WTC11 (cell line): ENCODE measurements at regions not wholly inside any gene's neighbourhood (a gene's known extent, or its start where the extent isn't known, plus 50 kb on each side); places are given as distances from the start of the nearest gene placed in this dataset.

Experiments used
- ATAC-seq: fragments of 200-7000 bp; cut with Tn5 transposase; 2 replicates; pipeline ENCODE4 v1.10.0; 2021; ENCODE audit warnings: mild to moderate bottlenecking, moderate library complexity
- CTCF ChIA-PET: fragments of 300-600 bp; sonication (Branson Sonifier 250); formaldehyde crosslinking; loops from one replicate; lab custom pipeline; 2021; ENCODE audit warnings: antibody characterized with exemption; lab: Charles Lee
- POLR2A ChIA-PET: fragments of 350-600 bp; sonication (Branson Sonifier 250); formaldehyde crosslinking; loops from one replicate; lab custom pipeline; 2021; ENCODE audit warnings: antibody characterized with exemption; lab: Charles Lee
- DNase-seq: peaks from one replicate; pipeline ENCODE4 v3.0.0; 2021; ENCODE audit warnings: low spot score
- H3K27ac Mint-ChIP-seq: 2 replicates; pipeline ENCODE4 v1.8.0; 2021; ENCODE audit warnings: mixed read lengths
- H3K27me3 Mint-ChIP-seq: 2 replicates; pipeline ENCODE4 v1.8.0; 2021; ENCODE audit warnings: low read depth, mild to moderate bottlenecking, moderate library complexity, mixed read lengths
- H3K36me3 Mint-ChIP-seq: 2 replicates; pipeline ENCODE4 v1.8.0; 2021; ENCODE audit warnings: mixed read lengths
- H3K4me1 Mint-ChIP-seq: 2 replicates; pipeline ENCODE4 v1.8.0; 2022; ENCODE audit warnings: mixed read lengths
- H3K4me3 Mint-ChIP-seq: 2 replicates; pipeline ENCODE4 v1.8.0; 2021; ENCODE audit warnings: mild to moderate bottlenecking, moderate library complexity, mixed read lengths
- H3K9me3 Mint-ChIP-seq: 2 replicates; pipeline ENCODE4 v1.8.0; 2021; ENCODE audit warnings: mixed read lengths
- GTF2I ChIP-seq: fragments of 250-450 bp; sonication (Bioruptor Pico); conservative IDR thresholded peaks from 2 replicates; pipeline ENCODE4 v1.4.0; 2021; ENCODE audit warnings: mild to moderate bottlenecking
- JAZF1 ChIP-seq: fragments of 250-450 bp; sonication (Bioruptor Pico); IDR thresholded peaks from 2 replicates; pipeline ENCODE4 v1.9.0; 2021; ENCODE audit warnings: moderate library complexity, mild to moderate bottlenecking, inconsistent platforms
- SP1 ChIP-seq: sonication (generic); formaldehyde crosslinking; conservative IDR thresholded peaks from 2 replicates; pipeline ENCODE4 v1.8.1; 2022; ENCODE audit warnings: missing genetic modification reagents
- TEAD1 ChIP-seq: sonication (generic); formaldehyde crosslinking; IDR thresholded peaks from 2 replicates; pipeline ENCODE4 v1.8.0; 2022; ENCODE audit warnings: mild to moderate bottlenecking, missing genetic modification reagents
- TF ChIP-seq, protein P1 (sequence below): sonication (generic); formaldehyde crosslinking; IDR thresholded peaks from 2 replicates; pipeline ENCODE4 v1.8.1; 2022; ENCODE audit warnings: missing genetic modification reagents, borderline replicate concordance
- TF ChIP-seq, protein P2 (sequence below): sonication (generic); formaldehyde crosslinking; IDR thresholded peaks from 2 replicates; pipeline ENCODE4 v1.8.0; 2023; ENCODE audit warnings: mild to moderate bottlenecking, missing genetic modification reagents
- TF ChIP-seq, protein P3 (sequence below): sonication (generic); formaldehyde crosslinking; IDR thresholded peaks from 2 replicates; pipeline ENCODE4 v1.8.0; 2022; ENCODE audit warnings: mild to moderate bottlenecking, missing genetic modification reagents
- TF ChIP-seq, protein P4 (sequence below): fragments of 250-450 bp; sonication (Bioruptor Pico); IDR thresholded peaks from 2 replicates; pipeline ENCODE4 v2.1.2; 2022; ENCODE audit warnings: mild to moderate bottlenecking, moderate library complexity
- TF ChIP-seq, protein P5 (sequence below): sonication (generic); formaldehyde crosslinking; IDR thresholded peaks from 2 replicates; pipeline ENCODE4 v1.8.1; 2022; ENCODE audit warnings: mild to moderate bottlenecking, moderate library complexity, missing genetic modification reagents
- TF ChIP-seq, protein P6 (sequence below): sonication (generic); formaldehyde crosslinking; IDR thresholded peaks from 2 replicates; pipeline ENCODE4 v1.8.0; 2023; ENCODE audit warnings: missing genetic modification reagents
- TF ChIP-seq, protein P7 (sequence below): sonication (generic); formaldehyde crosslinking; IDR thresholded peaks from 2 replicates; pipeline ENCODE4 v1.8.1; 2023; ENCODE audit warnings: mild to moderate bottlenecking, missing genetic modification reagents, borderline replicate concordance

DNA sequence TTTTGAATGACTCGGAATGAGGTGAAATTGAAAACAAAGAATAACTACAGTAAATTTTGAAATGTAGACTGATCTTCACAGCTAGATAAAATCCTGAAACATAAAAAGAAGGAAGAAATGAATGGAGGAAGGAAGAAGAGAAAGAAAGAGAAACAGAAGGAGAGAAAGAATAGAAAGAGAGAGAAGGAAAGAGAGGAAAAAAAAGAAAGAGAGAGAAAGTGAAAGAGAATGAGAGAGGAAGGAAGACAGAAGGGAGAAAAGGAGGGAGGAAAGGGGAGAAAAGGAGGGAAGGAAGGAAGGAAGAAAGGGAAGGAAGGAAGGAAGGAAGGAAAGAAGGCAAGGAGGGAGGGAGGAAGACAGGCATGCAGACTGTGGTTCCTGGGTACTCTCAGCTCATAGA is 982.6 kb downstream of the BCL11A start:
- ChIA-PET CTCF (no interaction called here), POLR2A (no interaction called here)
- Mint-ChIP-seq H3K4me1 (peaks cover 8% of the 10 kb centered on the region; the same call in 1 of the 2 replicates), H3K4me3 (no peak overlapping the region), H3K27me3 (no peaks in the 10 kb centered on the region; the same call in 1 of the 2 replicates), H3K27ac (no peak overlapping the region), H3K9me3 (no peaks in the 10 kb centered on the region), H3K36me3 (no peaks in the 10 kb centered on the region)
- TF ChIP-seq, protein P1, sequence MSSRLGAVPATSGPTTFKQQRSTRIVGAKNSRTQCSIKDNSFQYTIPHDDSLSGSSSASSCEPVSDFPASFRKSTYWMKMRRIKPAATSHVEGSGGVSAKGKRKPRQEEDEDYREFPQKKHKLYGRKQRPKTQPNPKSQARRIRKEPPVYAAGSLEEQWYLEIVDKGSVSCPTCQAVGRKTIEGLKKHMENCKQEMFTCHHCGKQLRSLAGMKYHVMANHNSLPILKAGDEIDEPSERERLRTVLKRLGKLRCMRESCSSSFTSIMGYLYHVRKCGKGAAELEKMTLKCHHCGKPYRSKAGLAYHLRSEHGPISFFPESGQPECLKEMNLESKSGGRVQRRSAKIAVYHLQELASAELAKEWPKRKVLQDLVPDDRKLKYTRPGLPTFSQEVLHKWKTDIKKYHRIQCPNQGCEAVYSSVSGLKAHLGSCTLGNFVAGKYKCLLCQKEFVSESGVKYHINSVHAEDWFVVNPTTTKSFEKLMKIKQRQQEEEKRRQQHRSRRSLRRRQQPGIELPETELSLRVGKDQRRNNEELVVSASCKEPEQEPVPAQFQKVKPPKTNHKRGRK (CRISPR knock-in tag), result peak; percentile 52; the same call in 1 of the 2 replicates
- TF ChIP-seq, protein P2, sequence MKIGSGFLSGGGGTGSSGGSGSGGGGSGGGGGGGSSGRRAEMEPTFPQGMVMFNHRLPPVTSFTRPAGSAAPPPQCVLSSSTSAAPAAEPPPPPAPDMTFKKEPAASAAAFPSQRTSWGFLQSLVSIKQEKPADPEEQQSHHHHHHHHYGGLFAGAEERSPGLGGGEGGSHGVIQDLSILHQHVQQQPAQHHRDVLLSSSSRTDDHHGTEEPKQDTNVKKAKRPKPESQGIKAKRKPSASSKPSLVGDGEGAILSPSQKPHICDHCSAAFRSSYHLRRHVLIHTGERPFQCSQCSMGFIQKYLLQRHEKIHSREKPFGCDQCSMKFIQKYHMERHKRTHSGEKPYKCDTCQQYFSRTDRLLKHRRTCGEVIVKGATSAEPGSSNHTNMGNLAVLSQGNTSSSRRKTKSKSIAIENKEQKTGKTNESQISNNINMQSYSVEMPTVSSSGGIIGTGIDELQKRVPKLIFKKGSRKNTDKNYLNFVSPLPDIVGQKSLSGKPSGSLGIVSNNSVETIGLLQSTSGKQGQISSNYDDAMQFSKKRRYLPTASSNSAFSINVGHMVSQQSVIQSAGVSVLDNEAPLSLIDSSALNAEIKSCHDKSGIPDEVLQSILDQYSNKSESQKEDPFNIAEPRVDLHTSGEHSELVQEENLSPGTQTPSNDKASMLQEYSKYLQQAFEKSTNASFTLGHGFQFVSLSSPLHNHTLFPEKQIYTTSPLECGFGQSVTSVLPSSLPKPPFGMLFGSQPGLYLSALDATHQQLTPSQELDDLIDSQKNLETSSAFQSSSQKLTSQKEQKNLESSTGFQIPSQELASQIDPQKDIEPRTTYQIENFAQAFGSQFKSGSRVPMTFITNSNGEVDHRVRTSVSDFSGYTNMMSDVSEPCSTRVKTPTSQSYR, result no peak
- no peak for DNase-seq
- ATAC-seq, result no peak

DNA sequence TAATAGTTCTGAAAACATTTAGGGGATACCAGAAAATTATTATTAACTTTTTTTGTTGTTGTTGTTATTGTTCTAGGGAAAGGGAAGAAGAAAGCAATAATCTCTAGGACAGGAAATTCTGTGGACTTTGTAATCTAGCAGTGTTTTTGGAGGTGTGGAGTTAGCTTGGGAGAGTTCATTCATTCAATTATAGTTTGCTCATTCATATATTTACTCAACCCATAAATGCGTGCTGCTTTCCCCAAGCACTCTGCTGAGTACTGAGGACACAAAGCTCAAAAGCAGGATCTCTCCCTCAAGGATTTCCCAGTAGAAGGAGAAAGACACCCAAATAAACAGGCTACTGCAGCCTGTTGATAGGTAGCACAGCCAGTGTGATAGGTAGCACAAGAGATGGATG is 984.3 kb downstream of the BCL11A start:
- Mint-ChIP-seq H3K36me3 (no peaks in the 10 kb centered on the region), H3K27ac (no peak overlapping the region), H3K4me3 (no peak overlapping the region), H3K9me3 (no peaks in the 10 kb centered on the region), H3K27me3 (no peaks in the 10 kb centered on the region; the same call in 1 of the 2 replicates), H3K4me1 (peaks cover 8% of the 10 kb centered on the region; the same call in 1 of the 2 replicates)
- TF ChIP-seq, protein P2, result no peak
- TF ChIP-seq, protein P3, sequence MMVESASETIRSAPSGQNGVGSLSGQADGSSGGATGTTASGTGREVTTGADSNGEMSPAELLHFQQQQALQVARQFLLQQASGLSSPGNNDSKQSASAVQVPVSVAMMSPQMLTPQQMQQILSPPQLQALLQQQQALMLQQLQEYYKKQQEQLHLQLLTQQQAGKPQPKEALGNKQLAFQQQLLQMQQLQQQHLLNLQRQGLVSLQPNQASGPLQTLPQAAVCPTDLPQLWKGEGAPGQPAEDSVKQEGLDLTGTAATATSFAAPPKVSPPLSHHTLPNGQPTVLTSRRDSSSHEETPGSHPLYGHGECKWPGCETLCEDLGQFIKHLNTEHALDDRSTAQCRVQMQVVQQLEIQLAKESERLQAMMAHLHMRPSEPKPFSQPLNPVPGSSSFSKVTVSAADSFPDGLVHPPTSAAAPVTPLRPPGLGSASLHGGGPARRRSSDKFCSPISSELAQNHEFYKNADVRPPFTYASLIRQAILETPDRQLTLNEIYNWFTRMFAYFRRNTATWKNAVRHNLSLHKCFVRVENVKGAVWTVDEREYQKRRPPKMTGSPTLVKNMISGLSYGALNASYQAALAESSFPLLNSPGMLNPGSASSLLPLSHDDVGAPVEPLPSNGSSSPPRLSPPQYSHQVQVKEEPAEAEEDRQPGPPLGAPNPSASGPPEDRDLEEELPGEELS (CRISPR knock-in tag), result no peak
- TF ChIP-seq TEAD1, result no peak
- TF ChIP-seq, protein P4, sequence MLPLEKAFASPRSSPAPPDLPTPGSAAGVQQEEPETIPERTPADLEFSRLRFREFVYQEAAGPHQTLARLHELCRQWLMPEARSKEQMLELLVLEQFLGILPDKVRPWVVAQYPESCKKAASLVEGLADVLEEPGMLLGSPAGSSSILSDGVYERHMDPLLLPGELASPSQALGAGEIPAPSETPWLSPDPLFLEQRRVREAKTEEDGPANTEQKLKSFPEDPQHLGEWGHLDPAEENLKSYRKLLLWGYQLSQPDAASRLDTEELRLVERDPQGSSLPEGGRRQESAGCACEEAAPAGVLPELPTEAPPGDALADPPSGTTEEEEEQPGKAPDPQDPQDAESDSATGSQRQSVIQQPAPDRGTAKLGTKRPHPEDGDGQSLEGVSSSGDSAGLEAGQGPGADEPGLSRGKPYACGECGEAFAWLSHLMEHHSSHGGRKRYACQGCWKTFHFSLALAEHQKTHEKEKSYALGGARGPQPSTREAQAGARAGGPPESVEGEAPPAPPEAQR (CRISPR knock-in tag), result no peak
- ATAC-seq (no peak), DNase-seq (no peak)
- ChIA-PET POLR2A (no interaction called here), CTCF (interaction anchor here (1.8 kb wide), 1 partner anchor 16 kb away, joined by 5 read pairs; no protein-coding TSS in a partner anchor)

DNA sequence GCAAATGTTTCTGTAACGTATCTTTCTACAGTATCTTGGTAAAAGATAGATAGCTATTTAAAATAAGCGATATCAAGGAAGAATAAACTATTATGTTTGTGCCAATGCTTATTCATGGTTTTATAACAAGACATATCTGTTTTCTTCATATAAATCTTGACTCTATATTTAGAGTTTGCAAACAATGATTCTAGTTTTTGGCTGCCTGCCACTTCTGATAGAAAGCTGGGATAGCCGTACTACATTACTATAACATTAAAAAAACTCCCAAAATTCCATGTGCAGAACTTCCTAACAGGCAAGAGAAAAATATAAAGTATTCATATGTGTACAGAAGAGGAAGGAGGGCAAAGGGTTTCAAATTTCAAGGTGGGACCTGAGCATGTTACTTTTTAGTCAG is 985.0 kb downstream of the BCL11A start:
- Mint-ChIP-seq H3K27ac (no peak overlapping the region), H3K4me1 (peaks cover 8% of the 10 kb centered on the region), H3K4me3 (no peak overlapping the region), H3K36me3 (no peaks in the 10 kb centered on the region), H3K27me3 (no peaks in the 10 kb centered on the region; the same call in 1 of the 2 replicates), H3K9me3 (no peaks in the 10 kb centered on the region)
- CTCF ChIA-PET, result interaction anchor here (1.8 kb wide), 1 partner anchor 16 kb away, joined by 5 read pairs; no protein-coding TSS in a partner anchor
- DNase-seq (no peak), ATAC-seq (no peak)
- POLR2A ChIA-PET, result no interaction called here
- TF ChIP-seq, protein P3 (CRISPR knock-in tag), result no peak
- TF ChIP-seq, protein P5, sequence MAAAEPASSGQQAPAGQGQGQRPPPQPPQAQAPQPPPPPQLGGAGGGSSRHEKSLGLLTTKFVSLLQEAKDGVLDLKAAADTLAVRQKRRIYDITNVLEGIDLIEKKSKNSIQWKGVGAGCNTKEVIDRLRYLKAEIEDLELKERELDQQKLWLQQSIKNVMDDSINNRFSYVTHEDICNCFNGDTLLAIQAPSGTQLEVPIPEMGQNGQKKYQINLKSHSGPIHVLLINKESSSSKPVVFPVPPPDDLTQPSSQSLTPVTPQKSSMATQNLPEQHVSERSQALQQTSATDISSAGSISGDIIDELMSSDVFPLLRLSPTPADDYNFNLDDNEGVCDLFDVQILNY, result no peak
- TF ChIP-seq, protein P6, sequence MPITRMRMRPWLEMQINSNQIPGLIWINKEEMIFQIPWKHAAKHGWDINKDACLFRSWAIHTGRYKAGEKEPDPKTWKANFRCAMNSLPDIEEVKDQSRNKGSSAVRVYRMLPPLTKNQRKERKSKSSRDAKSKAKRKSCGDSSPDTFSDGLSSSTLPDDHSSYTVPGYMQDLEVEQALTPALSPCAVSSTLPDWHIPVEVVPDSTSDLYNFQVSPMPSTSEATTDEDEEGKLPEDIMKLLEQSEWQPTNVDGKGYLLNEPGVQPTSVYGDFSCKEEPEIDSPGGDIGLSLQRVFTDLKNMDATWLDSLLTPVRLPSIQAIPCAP (CRISPR knock-in tag), result no peak
- TF ChIP-seq SP1 (CRISPR knock-in tag) (no peak), JAZF1 (CRISPR knock-in tag) (no peak), GTF2I (CRISPR knock-in tag) (no peak)
- TF ChIP-seq, protein P7, sequence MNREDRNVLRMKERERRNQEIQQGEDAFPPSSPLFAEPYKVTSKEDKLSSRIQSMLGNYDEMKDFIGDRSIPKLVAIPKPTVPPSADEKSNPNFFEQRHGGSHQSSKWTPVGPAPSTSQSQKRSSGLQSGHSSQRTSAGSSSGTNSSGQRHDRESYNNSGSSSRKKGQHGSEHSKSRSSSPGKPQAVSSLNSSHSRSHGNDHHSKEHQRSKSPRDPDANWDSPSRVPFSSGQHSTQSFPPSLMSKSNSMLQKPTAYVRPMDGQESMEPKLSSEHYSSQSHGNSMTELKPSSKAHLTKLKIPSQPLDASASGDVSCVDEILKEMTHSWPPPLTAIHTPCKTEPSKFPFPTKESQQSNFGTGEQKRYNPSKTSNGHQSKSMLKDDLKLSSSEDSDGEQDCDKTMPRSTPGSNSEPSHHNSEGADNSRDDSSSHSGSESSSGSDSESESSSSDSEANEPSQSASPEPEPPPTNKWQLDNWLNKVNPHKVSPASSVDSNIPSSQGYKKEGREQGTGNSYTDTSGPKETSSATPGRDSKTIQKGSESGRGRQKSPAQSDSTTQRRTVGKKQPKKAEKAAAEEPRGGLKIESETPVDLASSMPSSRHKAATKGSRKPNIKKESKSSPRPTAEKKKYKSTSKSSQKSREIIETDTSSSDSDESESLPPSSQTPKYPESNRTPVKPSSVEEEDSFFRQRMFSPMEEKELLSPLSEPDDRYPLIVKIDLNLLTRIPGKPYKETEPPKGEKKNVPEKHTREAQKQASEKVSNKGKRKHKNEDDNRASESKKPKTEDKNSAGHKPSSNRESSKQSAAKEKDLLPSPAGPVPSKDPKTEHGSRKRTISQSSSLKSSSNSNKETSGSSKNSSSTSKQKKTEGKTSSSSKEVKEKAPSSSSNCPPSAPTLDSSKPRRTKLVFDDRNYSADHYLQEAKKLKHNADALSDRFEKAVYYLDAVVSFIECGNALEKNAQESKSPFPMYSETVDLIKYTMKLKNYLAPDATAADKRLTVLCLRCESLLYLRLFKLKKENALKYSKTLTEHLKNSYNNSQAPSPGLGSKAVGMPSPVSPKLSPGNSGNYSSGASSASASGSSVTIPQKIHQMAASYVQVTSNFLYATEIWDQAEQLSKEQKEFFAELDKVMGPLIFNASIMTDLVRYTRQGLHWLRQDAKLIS (CRISPR knock-in tag), result no peak
